IMR-90 (cell line): ENCODE measurements at regions not wholly inside any gene's neighbourhood (a gene's known extent, or its start where the extent isn't known, plus 50 kb on each side); places are given as distances from the start of the nearest gene placed in this dataset.

ENCODE experiments used
- ATAC-seq: fragments of 200-7000 bp; cut with Tn5 transposase; 2 replicates; pipeline ENCODE4 v1.9.1; 2020; ENCODE audit warnings: low read depth, mild to moderate bottlenecking, moderate library complexity
- BruUV-seq: library from RNA; stranded (reverse); fragments of 400-500 nt; replicated peaks from 2 replicates; lab custom pipeline; 2021; lab: Mats Ljungman, UMichigan
- CTCF ChIA-PET: fragments of 300-600 bp; formaldehyde crosslinking; extraction: SDS; loops from one replicate; lab custom pipeline; 2021; ENCODE audit warnings: antibody characterized with exemption; lab: Yijun Ruan, JAX
- POLR2A ChIA-PET: fragments of 300-600 bp; sonication (Branson Sonifier 250); formaldehyde crosslinking; loops from one replicate; lab custom pipeline; 2022; ENCODE audit warnings: antibody characterized with exemption; ENCODE audit not compliant: unreplicated experiment; lab: Charles Lee
- DNase-seq: peaks from one replicate; pipeline ENCODE4 v3.0.0; 2013
- H2AFZ ChIP-seq: replicated peaks from 2 replicates; pipeline ENCODE3; 2013; ENCODE audit warnings: low read length, mild to moderate bottlenecking; ENCODE audit not compliant: poor library complexity
- H2AK5ac ChIP-seq: 2 replicates; pipeline ENCODE4 v1.6.1; 2013; ENCODE audit warnings: low read depth, low read length, inconsistent platforms
- H2AK9ac ChIP-seq: replicated peaks from 2 replicates; pipeline ENCODE3; 2013; ENCODE audit warnings: mild to moderate bottlenecking, low read depth, low read length, moderate library complexity; ENCODE audit not compliant: poor library complexity
- H2BK120ac ChIP-seq: 2 replicates; pipeline ENCODE4 v1.6.1; 2013; ENCODE audit warnings: low read depth, low read length, inconsistent platforms
- H2BK15ac ChIP-seq: 3 replicates; pipeline ENCODE4 v1.6.1; 2013; ENCODE audit warnings: low read depth, low read length, inconsistent platforms
- H2BK20ac ChIP-seq: 2 replicates; pipeline ENCODE4 v1.6.1; 2013; ENCODE audit warnings: low read depth, mild to moderate bottlenecking, inconsistent platforms, low read length, moderate library complexity
- H2BK5ac ChIP-seq: 2 replicates; pipeline ENCODE4 v1.6.1; 2013; ENCODE audit warnings: mild to moderate bottlenecking, low read depth, low read length, inconsistent platforms; ENCODE audit not compliant: poor library complexity, severe bottlenecking
- H3K14ac ChIP-seq: replicated peaks from 2 replicates; pipeline ENCODE4 v1.6.1; 2013; ENCODE audit warnings: low read depth, low read length, inconsistent platforms
- H3K18ac ChIP-seq: 2 replicates; pipeline ENCODE4 v1.6.1; 2013; ENCODE audit warnings: low read depth, low read length, control low read depth
- H3K23ac ChIP-seq: 2 replicates; pipeline ENCODE4 v1.6.1; 2013; ENCODE audit warnings: low read depth, low read length, inconsistent platforms
- H3K27ac ChIP-seq: 2 replicates; pipeline ENCODE4 v1.5.1; 2013; ENCODE audit warnings: mild to moderate bottlenecking, control low read depth, low read length; ENCODE audit not compliant: insufficient read depth
- H3K27me3 ChIP-seq: 2 replicates; pipeline ENCODE4 v1.6.1; 2013; ENCODE audit warnings: low read length; ENCODE audit not compliant: control insufficient read depth, insufficient read depth
- H3K36me3 ChIP-seq: 2 replicates; pipeline ENCODE4 v1.6.1; 2013; ENCODE audit warnings: low read length, mixed read lengths; ENCODE audit not compliant: control insufficient read depth, insufficient read depth
- H3K4ac ChIP-seq: 2 replicates; pipeline ENCODE4 v1.6.1; 2013; ENCODE audit warnings: low read depth, low read length, inconsistent platforms
- H3K4me1 ChIP-seq: 2 replicates; pipeline ENCODE4 v1.6.1; 2013; ENCODE audit warnings: low read length, mixed read lengths; ENCODE audit not compliant: control insufficient read depth, insufficient read depth
- H3K4me2 ChIP-seq: 2 replicates; pipeline ENCODE4 v1.6.1; 2013; ENCODE audit warnings: low read depth, mild to moderate bottlenecking, control low read depth, low read length, moderate library complexity
- H3K4me3 ChIP-seq: 2 replicates; pipeline ENCODE4 v1.5.1; 2013; ENCODE audit warnings: low read depth, mild to moderate bottlenecking, control low read depth, low read length, moderate library complexity; ENCODE audit not compliant: insufficient read depth
- H3K56ac ChIP-seq: 2 replicates; pipeline ENCODE4 v1.6.1; 2013; ENCODE audit warnings: low read length, inconsistent platforms; ENCODE audit not compliant: insufficient read depth; ENCODE audit errors: extremely low read depth
- H3K79me1 ChIP-seq, 2 experiments: 2 replicates each; pipeline ENCODE4 v1.6.1; 2013; ENCODE audit warnings: low read length in 2 of 2, inconsistent platforms in 1 of 2, low read depth in 1 of 2
- H3K9ac ChIP-seq: 2 replicates; pipeline ENCODE4 v1.6.1; 2013; ENCODE audit warnings: low read depth, low read length, control low read depth
- H3K9me1 ChIP-seq: 2 replicates; pipeline ENCODE4 v1.6.1; 2013; ENCODE audit warnings: low read length, inconsistent platforms; ENCODE audit not compliant: insufficient read depth
- H3K9me3 ChIP-seq: 2 replicates; pipeline ENCODE4 v1.6.1; 2013; ENCODE audit warnings: low read length; ENCODE audit not compliant: control insufficient read depth, insufficient read depth
- H4K20me1 ChIP-seq: 2 replicates; pipeline ENCODE4 v1.6.1; 2013; ENCODE audit warnings: low read length, inconsistent platforms; ENCODE audit not compliant: insufficient read depth
- H4K5ac ChIP-seq: 2 replicates; pipeline ENCODE4 v1.6.1; 2013; ENCODE audit warnings: mild to moderate bottlenecking, low read depth, low read length, control low read depth
- H4K8ac ChIP-seq, 2 experiments: 2 replicates each; pipeline ENCODE4 v1.6.1; 2013; ENCODE audit warnings: low read depth in 2 of 2, low read length in 2 of 2, control low read depth in 1 of 2, inconsistent platforms in 1 of 2
- H4K91ac ChIP-seq: 2 replicates; pipeline ENCODE4 v1.6.1; 2013; ENCODE audit warnings: low read depth, low read length, inconsistent platforms; ENCODE audit not compliant: insufficient read depth
- CHD1 ChIP-seq: IDR thresholded peaks from 2 replicates; pipeline ENCODE4 v1.6.1; 2012; ENCODE audit warnings: low read depth, low read length, improper control_type of control experiment
- CTCF ChIP-seq: conservative IDR thresholded peaks from 2 replicates; pipeline ENCODE4 v1.5.1; 2012; ENCODE audit warnings: mild to moderate bottlenecking, low read depth, low read length, improper control_type of control experiment
- ELK1 ChIP-seq: fragments of 150-350 bp; IDR thresholded peaks from 2 replicates; pipeline ENCODE4 v1.6.1; 2016; ENCODE audit warnings: low read depth, mild to moderate bottlenecking, low read length, moderate library complexity, borderline replicate concordance
- FOS ChIP-seq: fragments of 150-350 bp; IDR thresholded peaks from 2 replicates; pipeline ENCODE4 v1.6.1; 2016; ENCODE audit warnings: low read depth, low read length
- MAFK ChIP-seq: IDR thresholded peaks from 2 replicates; pipeline ENCODE4 v1.6.1; 2012; ENCODE audit warnings: low read depth, low read length, improper control_type of control experiment
- MAZ ChIP-seq: IDR thresholded peaks from 2 replicates; pipeline ENCODE4 v1.6.1; 2012; ENCODE audit warnings: low read depth, mild to moderate bottlenecking, low read length, improper control_type of control experiment, moderate library complexity, borderline replicate concordance
- MXI1 ChIP-seq: IDR thresholded peaks from 2 replicates; pipeline ENCODE4 v1.6.1; 2012; ENCODE audit warnings: low read depth, mild to moderate bottlenecking, low read length, moderate library complexity, borderline replicate concordance
- POLR2A ChIP-seq: IDR thresholded peaks from 2 replicates; pipeline ENCODE4 v1.6.1; 2012; ENCODE audit warnings: mild to moderate bottlenecking, low read depth, low read length
- RAD21 ChIP-seq: IDR thresholded peaks from 2 replicates; pipeline ENCODE4 v1.6.1; 2012; ENCODE audit warnings: low read length, improper control_type of control experiment
- RCOR1 ChIP-seq: IDR thresholded peaks from 2 replicates; pipeline ENCODE4 v1.6.1; 2012; ENCODE audit warnings: mild to moderate bottlenecking, low read length, improper control_type of control experiment; ENCODE audit not compliant: insufficient replicate concordance
- RFX5 ChIP-seq: IDR thresholded peaks from 2 replicates; pipeline ENCODE4 v1.8.0; 2012; ENCODE audit warnings: low read depth, mild to moderate bottlenecking, low read length, moderate library complexity
- SMC3 ChIP-seq: fragments of 150-350 bp; IDR thresholded peaks from 2 replicates; pipeline ENCODE4 v1.6.1; 2016; ENCODE audit warnings: low read depth, mild to moderate bottlenecking, antibody characterized with exemption, low read length, moderate library complexity
- USF2 ChIP-seq: fragments of 150-350 bp; IDR thresholded peaks from 2 replicates; pipeline ENCODE4 v1.6.1; 2017; ENCODE audit warnings: mild to moderate bottlenecking, antibody characterized with exemption, low read length, low read depth
- WGBS, 2 experiments: methylation state at CpG; one replicate each; pipeline versions ENCODE4 v1.1.5 to v1.1.7; 2013; ENCODE audit warnings: missing lambda C conversion rate in 2 of 2; ENCODE audit not compliant: insufficient read length in 1 of 2; ENCODE audit errors: extremely low coverage in 2 of 2; 5-methylcytosine and 5-hydroxymethylcytosine counted together
- dilution Hi-C: fragments of 300-500 bp; cut with HindIII; formaldehyde crosslinking; loops from one replicate; pipeline ENCODE4 v1.14.3; 2018; ENCODE audit warnings: low sequenced_read_pairs; ENCODE audit not compliant: unreplicated experiment
- in situ Hi-C: fragments of 300-500 bp; cut with MboI; formaldehyde crosslinking; loops from 3 replicates; pipeline ENCODE4 v1.14.3; 2019; ENCODE audit warnings: low sequenced_read_pairs, inconsistent platforms, mixed read lengths
- intact Hi-C: fragments of 100-400 bp; cut with micrococcal nuclease; formaldehyde crosslinking; loops from 2 replicates; pipeline ENCODE4 v1.10.0; 2022

GRCh38 chr12:69067713-69068112 lies 134.7 kb upstream of the CPM start:
- intact Hi-C loops: no loop called here
- no peak overlapping the region for H4K5ac ChIP-seq
- DNase-seq: no peak
- no peak overlapping the region for H2BK120ac ChIP-seq
- ATAC-seq: no peak
- no peak overlapping the region for H3K4ac ChIP-seq
- H2AK5ac ChIP-seq: no peak overlapping the region
- H4K20me1 ChIP-seq: no peaks in the 10 kb centered on the region
- CTCF ChIA-PET: no interaction called here
- no peak overlapping the region for H2AFZ ChIP-seq
- H3K9me1 ChIP-seq: no peaks in the 10 kb centered on the region
- no peak overlapping the region for H2BK5ac ChIP-seq
- no CpG with 5 or more reads among the region's 6 CpGs for WGBS, 2 experiments
- H3K56ac ChIP-seq: no peak overlapping the region
- no peak overlapping the region for H3K18ac ChIP-seq
- in situ Hi-C loops: no loop called here
- H3K4me2 ChIP-seq: no peak overlapping the region
- H3K9me3 ChIP-seq: no peaks in the 10 kb centered on the region
- dilution Hi-C loops: no loop called here
- H3K23ac ChIP-seq: no peak overlapping the region
- H2BK20ac ChIP-seq: no peak overlapping the region
- H3K4me3 ChIP-seq: no peak overlapping the region
- no peaks in the 10 kb centered on the region for H3K27me3 ChIP-seq
- H4K91ac ChIP-seq: no peak overlapping the region
- BruUV-seq: no TSS peak
- no peak overlapping the region for H2BK15ac ChIP-seq
- H3K27ac ChIP-seq: no peak overlapping the region
- H3K79me1 ChIP-seq: no peaks in the 10 kb centered on the region
- POLR2A ChIA-PET: no interaction called here
- no peak for TF ChIP-seq CHD1
- no peak for TF ChIP-seq MXI1
- TF ChIP-seq USF2: no peak
- TF ChIP-seq ELK1: no peak
- no peak for TF ChIP-seq FOS
- TF ChIP-seq RAD21: no peak
- no peak for TF ChIP-seq RCOR1
- no peak for TF ChIP-seq CTCF
- no peak for TF ChIP-seq RFX5
- no peak for TF ChIP-seq POLR2A
- no peak for TF ChIP-seq MAFK
- TF ChIP-seq SMC3: no peak
- TF ChIP-seq MAZ: no peak
- no peak overlapping the region for H3K9ac ChIP-seq
- peaks cover 10% of the 10 kb centered on the region for H3K4me1 ChIP-seq
- H2AK9ac ChIP-seq: no peak overlapping the region
- no peak overlapping the region for H4K8ac ChIP-seq
- no peak overlapping the region for H3K14ac ChIP-seq
- no peaks in the 10 kb centered on the region for H3K36me3 ChIP-seq
